ACHN (cell line): ENCODE measurements at regions not wholly inside any gene's neighbourhood (a gene's known extent, or its start where the extent isn't known, plus 50 kb on each side); places are given as distances from the start of the nearest gene placed in this dataset.
A peak's percentile ranks its signal among the peaks of the same experiment; 100 is the strongest.
"Not testable (repeated sequence)": the region's sequence is repeated elsewhere in the genome, so short reads cannot be mapped to it uniquely, and the experiment has no call there.

Experiments used
- DNase-seq: peaks from one replicate; pipeline ENCODE4 v3.0.0-alpha.2; 2015
- in situ Hi-C: cut with HindIII; loops from 2 replicates; pipeline ENCODE4 v1.10.0; 2017; ENCODE audit warnings: low sequenced_read_pairs, low pct_ligation_motif_present, low pct_unique_long_range_greater_than_20kb

DNA sequence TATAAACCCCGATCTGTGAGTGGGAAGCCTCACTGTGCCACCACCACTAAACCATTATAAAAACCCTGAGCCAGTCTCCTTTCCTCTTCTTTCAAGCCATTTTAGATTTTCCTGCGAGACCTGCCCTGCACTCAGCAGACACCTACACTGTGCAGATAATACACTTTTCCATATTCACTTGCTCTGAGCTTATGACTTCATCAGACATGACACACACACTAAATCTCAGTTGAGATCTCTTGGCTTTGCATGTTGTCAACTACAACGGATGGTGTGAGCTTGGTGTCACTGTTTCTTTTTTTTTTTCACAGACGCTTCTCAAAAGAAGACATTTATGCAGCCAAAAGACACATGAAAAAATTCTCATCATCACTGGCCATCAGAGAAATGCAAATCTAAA lies 839.0 kb downstream of the TMEM121 start:
- in situ Hi-C loops, DNase-seq: not testable (repeated sequence)

DNA sequence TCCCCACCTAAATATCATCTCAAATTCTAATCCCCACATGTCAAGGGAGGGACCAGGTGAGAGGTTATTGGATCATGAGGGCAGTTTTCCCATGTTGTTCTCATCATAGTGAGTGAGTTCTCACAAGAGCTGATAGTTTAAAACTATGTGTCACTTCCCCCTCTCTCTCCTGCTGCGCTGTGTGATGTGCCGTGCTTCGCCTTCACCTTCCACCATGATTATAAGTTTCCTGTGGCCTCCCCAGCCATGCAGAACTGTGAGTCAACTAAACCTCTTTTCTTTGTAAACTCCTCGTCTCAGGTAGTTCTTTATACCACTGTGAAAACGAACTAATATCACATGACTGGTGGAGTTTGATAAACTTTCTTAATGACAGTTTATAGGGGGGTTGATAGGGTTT lies 839.5 kb downstream of the TMEM121 start:
- in situ Hi-C loops, DNase-seq: not testable (repeated sequence)

DNA sequence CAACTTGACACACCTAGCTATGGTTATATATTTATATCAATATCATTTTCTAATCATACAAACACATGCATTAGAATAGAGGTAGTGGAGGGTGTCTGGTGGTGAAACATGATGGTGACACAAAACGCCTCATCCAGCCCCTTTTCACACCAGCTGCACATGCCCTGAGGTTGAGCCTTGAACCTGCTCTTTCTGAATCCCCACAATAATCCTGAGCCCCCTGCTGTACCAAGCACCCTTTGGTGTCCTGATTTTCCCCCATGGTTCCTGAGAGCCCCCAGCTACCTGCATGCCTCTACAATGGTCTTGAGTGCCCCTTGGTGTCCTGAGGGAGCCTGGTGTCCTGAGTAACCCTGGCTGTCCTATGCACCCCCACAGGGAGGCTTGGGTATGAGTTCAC lies 840.6 kb downstream of the TMEM121 start:
- in situ Hi-C loops, DNase-seq: not testable (repeated sequence)

DNA sequence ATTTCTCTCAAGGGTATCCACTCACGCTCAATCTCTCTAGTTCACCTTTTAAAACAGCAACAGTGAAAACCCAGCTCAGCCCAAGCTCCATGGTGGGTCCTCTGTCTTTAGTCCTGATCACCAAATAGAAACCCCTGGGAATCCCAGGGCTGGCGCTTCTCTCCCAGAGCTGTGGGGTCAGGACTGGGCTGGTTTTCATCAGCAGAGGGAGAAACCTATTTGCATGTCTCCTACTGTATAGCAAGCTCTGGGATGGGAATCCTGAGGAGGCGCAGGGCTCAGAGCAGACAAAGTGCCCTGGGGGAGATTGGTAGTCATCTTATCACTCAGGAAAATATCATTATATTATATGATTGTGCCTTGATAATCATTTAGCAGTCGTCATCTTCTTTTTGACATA lies 843.1 kb downstream of the TMEM121 start:
- in situ Hi-C loops: not testable (repeated sequence)

DNA sequence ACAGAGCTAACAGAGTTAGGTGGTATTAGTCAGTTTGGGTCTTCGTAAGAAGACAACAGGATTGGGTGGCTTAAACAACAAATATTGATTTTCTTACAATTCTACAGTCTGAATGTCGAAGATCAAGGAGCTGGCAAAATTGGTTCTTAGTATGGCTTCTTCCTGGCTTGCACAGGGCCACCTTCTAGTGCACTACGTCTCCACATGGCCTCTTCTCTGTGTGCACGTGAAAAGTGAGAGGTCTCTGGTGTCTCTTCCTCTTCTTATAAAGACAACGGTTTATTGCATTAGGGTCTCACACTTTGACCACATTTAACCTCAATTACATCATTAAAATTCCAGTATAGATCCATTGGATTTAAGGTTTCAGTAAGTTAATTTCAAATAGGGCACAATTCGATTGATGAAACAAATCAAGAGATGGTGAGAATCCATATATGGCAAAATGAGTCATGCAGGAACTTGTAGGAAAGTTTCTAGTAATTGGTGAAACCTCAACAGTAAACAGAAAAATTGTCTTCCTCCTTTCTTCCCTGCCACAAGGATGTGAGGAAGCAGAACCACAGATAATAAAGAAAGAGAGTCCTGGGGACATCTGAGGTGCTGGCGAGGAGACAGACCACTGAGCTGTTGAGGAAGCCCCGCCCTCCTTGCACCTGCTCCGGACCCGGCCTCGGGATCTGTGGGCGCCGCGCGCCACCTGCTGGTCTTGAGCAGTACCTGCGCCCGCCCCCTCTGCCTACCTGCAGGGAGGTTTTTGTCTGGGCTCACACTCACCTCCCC lies 846.7 kb downstream of the TMEM121 start:
- in situ Hi-C loops: no loop called here

More for the DNA sequence above, 843.1 kb downstream of the TMEM121 start:
- DNase-seq: not testable (repeated sequence)

DNA sequence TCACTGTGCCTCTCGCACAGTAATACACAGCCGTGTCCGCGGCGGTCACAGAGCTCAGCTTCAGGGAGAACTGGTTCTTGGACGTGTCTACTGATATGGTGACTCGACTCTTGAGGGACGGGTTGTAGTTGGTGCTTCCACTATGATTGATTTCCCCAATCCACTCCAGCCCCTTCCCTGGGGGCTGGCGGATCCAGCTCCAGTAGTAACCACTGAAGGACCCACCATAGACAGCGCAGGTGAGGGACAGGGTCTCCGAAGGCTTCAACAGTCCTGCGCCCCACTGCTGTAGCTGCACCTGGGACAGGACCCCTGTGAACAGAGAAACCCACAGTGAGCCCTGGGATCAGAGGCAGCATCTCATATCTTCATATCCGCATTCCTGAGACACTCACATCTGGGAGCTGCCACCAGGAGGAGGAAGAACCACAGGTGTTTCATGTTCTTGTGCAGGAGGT lies 847.3 kb downstream of the TMEM121 start:
- DNase-seq, in situ Hi-C loops: not testable (repeated sequence)

More for the DNA sequence above, 846.7 kb downstream of the TMEM121 start:
- peak; percentile 53 for DNase-seq

DNA sequence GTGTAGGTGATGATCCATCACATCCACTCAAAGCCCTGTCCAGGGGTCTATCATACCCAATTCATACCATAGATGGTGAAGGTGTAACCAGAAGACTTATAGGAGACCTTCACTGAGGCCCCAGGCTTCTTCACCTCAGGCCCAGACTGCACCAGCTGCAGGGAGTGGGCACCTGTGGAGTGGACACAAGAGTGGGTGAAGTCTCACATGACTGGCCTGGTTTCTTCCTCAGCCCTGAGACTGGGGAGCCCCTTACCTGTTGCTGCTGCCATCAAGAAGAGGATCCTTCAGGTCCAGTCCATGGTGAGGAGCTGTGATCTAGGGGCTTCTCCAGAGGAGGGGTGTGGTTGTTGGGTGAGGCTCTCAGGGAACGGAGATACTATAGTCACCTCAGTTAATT lies 851.0 kb downstream of the TMEM121 start:
- no peak for DNase-seq
- in situ Hi-C loops: no loop called here

DNA sequence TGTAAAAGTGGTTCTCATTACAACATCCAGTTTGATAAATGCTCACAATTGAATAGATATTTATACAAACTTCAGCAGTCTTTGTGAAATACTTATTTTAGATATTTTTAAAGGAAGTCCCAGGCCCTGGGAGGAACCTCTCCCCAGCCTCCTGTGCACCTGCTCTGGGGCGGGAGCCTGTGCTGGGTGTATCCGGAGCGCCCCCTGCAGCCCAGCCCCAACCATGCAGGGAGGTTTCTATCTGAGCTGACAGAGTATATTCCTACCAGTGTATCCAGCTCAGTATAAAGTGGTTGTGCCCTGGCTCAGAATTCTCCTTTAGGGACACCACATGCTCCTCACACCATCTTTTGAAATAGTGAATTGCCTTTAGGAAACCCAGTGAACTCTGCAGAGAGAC lies 851.8 kb downstream of the TMEM121 start:
- DNase-seq: no peak
- in situ Hi-C loops: no loop called here

DNA sequence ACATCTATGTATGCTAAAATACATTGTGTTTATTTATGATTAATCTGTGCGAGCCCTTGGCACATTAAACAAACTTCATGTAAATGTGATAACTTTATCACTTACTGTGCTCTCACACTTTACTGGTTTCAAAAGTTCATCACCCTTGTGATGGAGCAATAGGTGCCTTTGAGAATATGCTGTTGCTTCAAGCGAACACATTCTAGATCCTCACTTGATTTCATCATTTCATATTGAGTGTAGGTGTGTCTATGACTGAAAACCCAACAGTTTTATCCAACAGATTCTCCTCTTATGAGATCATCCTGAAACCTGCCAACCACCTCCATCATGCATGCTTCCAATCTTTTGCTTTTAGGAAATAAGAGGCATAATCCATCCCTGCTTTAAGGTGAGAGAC lies 854.4 kb downstream of the TMEM121 start:
- in situ Hi-C loops: no loop called here
- no peak for DNase-seq

DNA sequence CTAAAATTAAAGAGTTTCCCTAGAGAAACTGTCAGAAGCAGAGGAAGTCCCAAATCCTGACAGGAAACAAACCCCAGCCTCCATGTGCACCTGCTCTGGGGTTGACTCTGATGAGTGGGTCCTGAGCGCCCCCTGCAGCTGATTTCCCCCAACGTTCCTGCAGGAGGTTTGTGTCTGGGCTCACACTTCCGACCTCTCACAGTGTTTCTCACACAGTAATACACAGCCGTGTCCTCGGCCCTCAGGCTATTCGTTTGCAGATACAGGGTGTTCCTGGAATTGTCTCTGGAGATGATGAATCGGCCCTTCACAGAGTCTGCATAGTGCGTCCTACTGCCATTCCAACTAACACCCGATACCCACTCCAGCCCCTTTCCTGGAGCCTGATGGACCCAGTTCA lies 862.8 kb downstream of the TMEM121 start:
- in situ Hi-C loops, DNase-seq: not testable (repeated sequence)

DNA sequence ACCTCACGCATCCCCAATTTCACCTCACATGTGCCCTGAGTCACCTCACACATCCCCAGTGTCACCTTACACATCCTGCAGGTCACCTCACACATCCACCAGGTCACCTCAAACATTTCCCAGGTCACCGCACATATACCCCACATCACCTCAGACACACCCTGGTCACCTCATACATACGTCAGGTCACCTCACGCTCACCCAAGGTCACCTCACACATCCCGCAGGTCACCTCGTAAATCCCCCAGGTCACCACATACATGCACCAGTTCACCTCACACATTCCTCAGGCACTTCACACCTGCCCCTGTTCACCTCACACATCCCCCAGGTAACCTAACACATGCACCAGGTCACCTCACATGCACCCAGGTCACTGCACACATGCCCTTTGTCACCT lies 864.0 kb downstream of the TMEM121 start:
- no peak for DNase-seq
- in situ Hi-C loops: no loop called here

DNA sequence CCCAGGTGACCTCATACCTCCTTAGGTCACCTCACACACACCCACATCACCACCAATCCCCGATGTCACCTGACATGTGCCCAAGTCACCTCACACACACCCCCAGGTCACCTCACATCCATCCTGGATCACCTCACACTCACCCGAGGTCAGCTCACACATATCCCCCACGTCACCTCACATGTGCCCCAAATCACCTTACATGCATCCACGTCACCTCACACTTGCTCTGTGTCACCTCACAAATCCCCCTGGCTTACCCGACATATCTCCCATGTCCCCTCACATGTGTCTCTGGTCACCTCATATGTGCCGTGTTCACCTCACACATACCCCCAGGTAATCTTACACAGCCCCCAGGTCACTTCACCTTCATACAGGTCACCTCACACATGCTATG lies 864.6 kb downstream of the TMEM121 start:
- in situ Hi-C loops: no loop called here
- DNase-seq: no peak

DNA sequence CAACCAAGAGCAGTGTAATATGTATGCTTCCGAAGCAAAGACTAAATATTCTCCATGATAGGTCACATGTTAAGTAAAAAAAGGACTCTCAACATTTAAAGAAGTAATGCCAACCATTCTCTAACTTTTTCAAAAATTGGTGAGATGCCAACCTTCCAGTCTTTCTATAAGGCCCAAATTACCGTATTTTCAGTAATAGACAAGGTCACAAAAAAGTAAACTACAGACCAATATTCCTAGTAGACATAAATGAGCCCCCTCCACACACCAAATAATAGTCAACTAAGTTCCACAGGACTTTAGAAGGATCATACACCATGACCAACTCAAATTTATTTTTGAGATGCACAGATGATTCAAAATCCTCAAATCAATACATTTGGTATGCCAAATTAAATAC lies 867.4 kb downstream of the TMEM121 start:
- in situ Hi-C loops: no loop called here
- DNase-seq: no peak

DNA sequence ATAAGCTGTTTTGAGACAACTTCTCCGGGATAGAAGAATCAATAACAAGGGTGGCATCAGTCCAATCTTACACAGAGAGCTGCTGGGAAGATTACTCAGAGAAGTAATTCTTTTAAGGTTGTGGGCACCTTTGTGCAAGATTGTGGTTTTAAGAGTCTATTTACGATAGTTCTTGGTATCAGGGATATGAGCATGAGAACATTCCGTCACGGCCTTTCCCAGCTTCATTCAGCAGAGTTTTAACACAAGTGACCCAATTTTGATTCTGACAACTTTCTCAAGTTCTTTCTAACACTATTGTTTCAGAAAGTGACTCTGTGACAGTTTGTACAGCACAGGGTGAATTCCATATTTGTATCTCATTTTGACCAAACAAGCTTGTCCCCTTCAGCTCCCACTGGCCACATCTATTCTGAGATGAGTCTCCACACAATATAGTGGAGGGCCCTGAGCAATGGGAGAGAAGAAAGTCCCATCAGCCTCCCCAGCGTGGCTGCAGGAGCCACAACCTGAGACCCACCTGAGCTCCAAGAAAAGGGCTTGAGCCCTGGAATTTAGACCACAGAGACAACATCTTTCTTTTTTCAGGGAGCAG lies 869.2 kb downstream of the TMEM121 start:
- no peak for DNase-seq
- in situ Hi-C loops: no loop called here

DNA sequence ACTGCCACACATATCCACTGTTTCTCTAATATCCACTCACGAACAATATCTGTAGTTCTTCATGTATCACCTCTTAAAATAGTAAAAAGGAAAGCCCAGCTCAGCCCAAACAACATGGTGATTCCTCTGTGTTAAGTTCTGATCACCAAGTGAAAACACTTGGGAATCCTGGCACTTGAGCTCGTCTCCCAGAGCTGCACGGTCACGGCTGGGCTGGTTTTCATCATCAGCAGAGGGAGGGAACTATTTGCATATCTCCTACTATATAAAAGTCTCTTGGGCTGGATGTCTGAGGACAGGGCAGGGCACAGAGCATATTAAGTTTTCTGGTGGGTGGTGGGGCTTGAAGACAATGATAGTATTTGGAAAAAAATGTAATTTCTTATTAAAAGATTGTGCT lies 870.6 kb downstream of the TMEM121 start:
- in situ Hi-C loops: no loop called here
- no peak for DNase-seq

DNA sequence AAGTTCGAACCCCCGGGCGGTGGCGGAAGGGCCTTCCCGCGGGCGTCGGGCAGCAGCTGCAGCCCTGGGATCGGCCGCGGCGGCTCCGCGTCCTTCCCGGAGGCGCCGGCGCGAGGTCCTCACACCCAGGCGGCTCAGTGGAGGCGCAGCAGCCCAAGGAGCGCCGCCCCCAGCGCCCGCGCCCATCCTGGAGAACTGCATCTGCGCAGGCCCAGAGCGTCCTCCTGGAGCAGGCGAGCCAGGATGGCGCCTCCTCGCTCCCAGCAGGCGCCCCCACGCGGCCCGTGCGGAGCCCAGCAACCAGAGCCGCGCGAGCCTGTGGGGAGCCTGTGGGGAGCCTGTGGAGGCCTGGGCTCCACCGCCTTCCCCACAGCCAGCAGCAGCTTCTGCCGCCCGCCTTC lies 872.5 kb downstream of the TMEM121 start:
- DNase-seq, in situ Hi-C loops: not testable (repeated sequence)

DNA sequence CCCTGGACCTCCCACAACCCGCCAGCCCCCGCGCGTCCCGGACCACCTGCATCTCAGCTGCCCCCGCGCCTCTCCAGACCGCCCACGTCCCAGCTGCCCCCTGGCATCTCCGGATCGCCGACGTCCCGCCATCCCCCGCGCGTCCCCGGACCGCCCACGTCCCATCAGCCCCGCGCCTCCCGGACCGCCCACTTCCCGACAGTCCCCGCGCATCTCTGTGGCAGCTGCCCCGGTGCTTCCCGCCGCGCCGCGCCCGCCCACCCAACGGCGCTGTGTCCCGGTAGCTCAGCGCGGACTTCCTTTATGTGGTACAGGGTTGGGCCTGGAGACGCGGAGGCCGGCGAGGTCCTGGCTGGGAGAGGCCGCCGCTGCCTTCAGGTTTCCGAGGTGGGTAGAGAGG lies 874.9 kb downstream of the TMEM121 start:
- DNase-seq, in situ Hi-C loops: not testable (repeated sequence)

DNA sequence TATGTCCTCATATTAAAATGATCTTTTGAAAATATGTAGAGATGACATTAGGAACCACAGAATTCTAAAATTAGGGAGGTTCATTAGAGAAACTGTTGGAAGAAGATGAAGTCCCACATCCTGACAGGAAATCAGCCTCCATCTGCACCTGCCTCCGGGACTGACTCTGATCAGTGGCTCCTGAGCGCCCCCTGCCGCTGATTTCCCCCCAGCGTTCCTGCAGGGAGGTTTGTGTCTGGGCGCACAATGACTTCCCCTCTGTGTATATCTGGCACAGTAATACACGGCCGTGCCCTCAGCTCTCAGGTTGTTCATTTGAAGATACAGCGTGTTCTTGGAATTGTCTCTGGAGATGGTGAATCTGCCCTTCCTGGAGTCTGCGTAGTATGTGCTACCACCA lies 883.8 kb downstream of the TMEM121 start:
- in situ Hi-C loops, DNase-seq: not testable (repeated sequence)

DNA sequence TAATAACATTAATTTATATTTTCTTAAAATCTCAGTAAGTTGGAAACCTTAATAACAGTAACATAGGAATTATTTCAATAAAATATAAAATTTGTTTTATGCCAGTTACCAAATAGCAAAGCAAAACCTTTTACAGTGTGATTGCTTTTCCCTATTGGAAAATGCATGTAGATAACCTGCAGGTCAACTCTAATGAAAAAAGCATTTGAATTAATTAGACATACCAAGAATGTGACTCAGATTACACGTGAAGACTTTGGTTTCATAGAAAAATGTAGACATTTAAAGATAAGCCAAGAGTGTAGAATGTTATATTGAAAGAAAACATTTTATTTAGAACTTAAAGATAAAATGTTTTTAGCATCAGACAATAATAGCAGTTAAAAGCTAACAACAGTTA lies 888.1 kb downstream of the TMEM121 start:
- in situ Hi-C loops: no loop called here
- DNase-seq: no peak
